ENCODE measurements at regions not wholly inside any gene's neighbourhood (a gene's known extent, or its start where the extent isn't known, plus 50 kb on each side); places are given as distances from the start of the nearest gene placed in this dataset.
A peak's percentile ranks its signal among the peaks of the same experiment; 100 is the strongest.
"Not testable (repeated sequence)": the region's sequence is repeated elsewhere in the genome, so short reads cannot be mapped to it uniquely, and the experiment has no call there.

GRCh38 chr2:129828792-129829191 lies 150.7 kb upstream of the RAB6C start:
- no peak for DNase-seq

DNA sequence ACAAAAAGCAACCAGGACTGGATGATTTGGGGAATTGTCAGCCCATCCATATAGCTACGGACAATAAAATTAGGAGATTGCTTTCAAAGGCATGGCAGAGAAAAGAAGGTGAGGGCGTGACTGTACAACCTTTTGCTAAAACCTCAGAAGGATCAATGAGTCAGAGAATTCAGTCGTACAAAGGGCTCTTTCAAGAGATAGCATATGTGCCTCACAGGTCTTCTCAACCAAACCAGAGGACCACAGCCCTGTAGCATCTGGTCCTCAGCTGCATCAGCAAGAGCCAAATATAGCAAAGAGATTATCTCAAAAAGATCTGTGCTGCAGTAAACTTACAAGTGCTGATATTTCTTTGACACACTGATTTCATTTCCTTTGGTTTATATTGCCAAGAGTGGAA lies 149.9 kb upstream of the RAB6C start:
- no peak for DNase-seq

GRCh38 chr2:129831018-129831417 lies 148.4 kb upstream of the RAB6C start:
- DNase-seq = no peak

- DNase-seq = not testable (repeated sequence)
These were observed 146.0 kb upstream of the RAB6C start for GRCh38 chr2:129833465-129833864.

GRCh38 chr2:129847043-129847442 lies 132.4 kb upstream of the RAB6C start:
- DNase-seq = no peak

GRCh38 chr2:129849559-129850160 lies 129.8 kb upstream of the RAB6C start:
- DNase-seq = no peak

DNA sequence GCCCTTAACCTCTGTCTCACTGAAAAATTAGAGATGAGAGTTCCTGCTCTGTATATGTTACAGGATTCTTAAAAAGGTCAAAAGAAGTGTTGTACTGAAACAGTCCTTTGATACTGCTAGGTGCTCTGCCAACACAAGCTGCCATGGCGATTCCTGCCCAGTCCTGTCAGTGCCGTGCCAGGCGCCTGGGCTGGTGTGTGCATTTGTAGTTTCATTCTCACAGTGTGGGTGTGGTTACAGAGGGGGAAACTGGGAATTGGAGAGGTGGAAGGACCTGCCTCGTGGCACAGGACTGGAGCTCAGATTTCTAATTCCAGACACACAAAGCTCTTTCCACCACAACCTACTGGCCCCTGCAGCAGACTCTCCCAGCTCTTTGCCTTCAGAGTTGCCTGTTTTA lies 122.3 kb upstream of the RAB6C start:
- DNase-seq = no peak

DNA sequence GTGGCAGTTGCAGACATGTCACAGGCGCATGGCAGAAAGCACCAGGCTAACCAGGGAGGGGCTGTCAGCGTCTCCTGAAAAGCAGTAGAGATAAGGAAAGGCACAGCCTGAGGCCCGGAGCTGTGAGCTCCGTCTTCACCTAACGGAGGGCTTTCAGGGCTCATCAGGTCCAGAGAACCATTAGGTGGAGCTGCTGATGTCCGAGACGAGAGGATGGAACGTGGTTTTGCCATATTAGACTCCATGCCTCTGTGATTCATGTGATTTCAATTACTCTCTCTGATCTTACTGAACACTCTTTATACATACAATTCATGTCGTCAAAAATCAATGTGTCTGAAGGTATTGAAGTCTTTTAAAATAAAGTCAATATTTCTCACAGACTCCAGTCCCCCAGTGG lies 120.3 kb upstream of the RAB6C start:
- no peak for DNase-seq

DNA sequence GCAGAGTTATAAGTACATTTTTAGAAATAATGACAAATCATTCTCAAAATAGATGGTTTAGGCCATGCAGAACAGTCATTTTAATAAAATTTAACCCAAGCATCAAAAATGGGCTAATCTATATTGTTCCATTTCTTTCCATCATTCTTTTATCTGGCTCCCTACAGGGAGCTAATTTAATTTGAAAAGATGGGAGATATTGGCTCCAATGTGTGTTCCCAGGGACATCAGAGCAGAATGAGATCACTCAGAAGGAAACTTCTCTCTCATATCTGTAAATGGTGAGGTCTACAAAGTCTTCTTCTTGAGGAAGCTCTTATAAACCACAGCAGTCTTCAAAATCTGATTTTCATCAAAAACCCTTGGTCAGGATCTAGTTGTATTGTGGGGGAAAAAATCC lies 119.4 kb upstream of the RAB6C start:
- DNase-seq = no peak

DNA sequence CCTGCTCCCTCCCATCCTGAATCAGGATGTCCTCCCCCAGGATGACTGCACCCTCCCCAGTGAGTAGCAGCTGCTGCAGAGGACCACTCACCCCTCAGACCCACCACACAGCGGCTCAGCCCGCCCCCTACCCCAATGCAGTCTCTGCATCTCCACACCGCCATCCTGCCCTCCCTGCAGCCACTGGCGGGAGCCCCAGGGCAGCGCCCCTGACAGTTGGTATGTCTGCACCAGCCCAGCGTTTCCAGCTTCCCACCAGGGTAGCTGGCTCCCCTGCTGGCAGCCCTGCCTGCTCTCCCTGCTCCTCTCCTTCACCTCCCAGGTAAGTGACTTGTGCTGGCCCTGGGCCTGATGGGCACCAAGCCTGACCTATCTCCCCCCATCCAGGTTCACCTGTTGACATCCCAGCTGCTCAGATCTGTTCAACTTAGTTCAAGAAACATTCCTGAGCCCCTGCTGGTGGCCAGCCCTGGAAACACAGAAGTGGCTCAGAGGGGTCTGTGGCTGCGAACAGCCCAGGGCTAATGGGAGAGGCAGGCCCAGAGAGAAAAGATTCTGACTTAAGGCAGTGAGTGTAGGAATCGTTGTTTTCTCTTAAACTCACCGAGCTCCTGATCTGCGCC lies 117.7 kb upstream of the RAB6C start:
- DNase-seq = no peak

DNA sequence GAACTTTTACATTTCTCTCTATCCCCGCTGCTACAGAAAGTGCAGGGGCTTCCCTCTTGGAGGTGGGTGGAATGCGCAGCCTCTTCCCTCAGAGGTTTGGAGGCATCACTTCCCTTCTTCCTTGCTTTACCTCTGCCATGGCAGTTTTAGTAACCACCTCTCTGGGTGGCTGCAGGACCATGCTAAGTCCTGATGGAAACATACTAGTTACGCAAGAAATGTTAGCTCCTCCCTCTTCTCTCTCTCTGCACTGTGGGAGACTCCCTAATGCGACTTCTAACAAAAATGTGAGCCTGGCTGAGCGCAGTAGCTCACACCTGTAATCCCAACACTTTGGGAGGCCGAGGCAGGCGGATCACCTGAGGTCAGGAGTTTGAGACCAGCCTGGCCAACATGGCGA lies 116.8 kb upstream of the RAB6C start:
- no peak for DNase-seq

DNA sequence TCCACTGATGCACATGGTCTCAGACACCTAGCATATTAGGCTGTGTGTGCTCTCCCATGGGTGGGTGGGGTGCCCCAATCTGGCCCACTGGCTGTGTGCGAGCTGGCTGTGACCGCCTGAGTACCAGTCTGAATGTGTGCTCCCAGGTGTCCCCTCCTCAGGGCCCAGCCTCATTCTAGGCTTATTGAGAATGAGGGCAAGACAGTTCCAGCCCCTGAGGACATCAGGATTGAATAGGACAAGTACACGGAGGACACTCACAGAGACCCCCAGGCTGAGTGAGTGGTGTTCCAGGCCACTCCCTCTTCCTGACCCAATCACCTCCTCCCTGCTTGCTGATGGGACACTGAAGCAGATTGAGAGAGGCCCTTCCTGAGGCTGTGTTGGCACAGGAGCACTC lies 116.1 kb upstream of the RAB6C start:
- DNase-seq = no peak

- no peak for DNase-seq
These were observed 114.7 kb upstream of the RAB6C start for GRCh38 chr2:129864719-129865118.

- DNase-seq = no peak
These were observed 113.5 kb upstream of the RAB6C start for GRCh38 chr2:129865976-129866375.

- DNase-seq = no peak
These were observed 113.1 kb upstream of the RAB6C start for GRCh38 chr2:129866391-129866790.

DNA sequence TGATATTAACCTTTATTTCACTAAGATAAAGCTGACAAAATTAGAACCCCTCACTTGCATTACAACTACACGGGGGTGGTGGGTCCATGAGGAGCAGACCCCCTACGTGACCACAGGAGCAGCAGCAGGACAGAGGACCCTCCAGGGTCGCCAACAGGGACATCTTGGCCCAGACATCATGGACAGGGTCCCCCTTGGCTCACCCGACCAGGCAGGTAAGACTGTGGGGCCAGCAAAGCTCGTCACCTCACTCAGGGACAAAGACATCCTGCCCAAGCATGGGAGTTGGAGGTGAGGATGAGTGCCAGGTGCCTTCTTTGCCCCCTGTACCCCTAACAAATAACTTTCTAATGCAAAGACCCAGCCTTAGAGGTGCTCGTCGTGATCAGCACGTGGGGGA lies 111.3 kb upstream of the RAB6C start:
- no peak for DNase-seq

GRCh38 chr2:129870685-129871241 lies 108.7 kb upstream of the RAB6C start:
- no peak for DNase-seq

- DNase-seq = no peak
These were observed 107.0 kb upstream of the RAB6C start for GRCh38 chr2:129872446-129872845.

- DNase-seq = no peak
These were observed 102.9 kb upstream of the RAB6C start for GRCh38 chr2:129876541-129876940.

GRCh38 chr2:129877289-129877741 lies 102.2 kb upstream of the RAB6C start:
- DNase-seq = peak; percentile 77

DNA sequence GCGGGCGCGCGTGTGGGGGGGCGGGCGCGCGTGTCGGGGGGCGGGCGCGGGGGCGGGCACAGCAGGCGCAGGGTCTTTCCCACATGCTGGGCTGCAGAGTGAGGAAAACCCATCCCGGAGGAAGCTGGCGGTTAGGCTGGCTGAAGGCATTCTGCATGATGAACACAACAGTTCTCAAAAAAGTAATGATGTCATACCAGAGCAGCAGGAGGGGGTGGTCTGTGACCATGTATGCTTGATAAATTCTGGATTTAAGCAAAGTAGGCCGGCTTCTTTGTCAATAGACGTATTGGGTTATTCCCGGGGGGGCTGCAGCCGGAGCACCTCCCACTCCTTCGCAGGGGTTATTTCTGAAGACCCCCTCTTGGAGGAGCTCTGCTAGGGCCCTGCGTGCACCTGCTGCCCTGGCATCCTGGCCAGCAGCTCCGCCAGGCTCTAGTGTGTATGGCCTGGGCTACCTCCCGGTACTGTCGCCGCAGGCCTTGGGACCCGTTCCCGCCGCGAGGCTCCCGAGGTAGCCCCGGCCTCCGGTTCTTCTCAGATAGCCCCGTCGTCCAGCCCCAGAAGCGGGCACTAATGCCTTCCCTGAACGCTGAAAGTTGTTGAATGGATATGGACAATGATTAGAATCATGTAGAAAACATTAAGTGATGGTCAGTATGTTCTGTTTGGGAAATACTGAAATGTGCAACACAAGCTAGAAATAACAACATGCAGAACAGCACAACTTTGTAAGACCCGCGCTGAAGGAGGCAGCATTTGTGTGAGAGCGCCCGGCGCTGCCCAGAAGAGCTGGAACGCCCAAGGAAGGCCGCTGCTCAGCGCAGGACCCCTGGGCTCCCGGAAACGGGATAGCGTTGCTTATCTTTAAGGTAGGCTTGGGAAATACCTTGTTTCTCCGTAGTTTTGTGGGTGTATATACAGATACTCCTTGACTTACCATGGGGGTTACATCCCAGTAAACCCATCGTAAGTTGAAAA lies 101.4 kb upstream of the RAB6C start:
- no peak for DNase-seq

DNA sequence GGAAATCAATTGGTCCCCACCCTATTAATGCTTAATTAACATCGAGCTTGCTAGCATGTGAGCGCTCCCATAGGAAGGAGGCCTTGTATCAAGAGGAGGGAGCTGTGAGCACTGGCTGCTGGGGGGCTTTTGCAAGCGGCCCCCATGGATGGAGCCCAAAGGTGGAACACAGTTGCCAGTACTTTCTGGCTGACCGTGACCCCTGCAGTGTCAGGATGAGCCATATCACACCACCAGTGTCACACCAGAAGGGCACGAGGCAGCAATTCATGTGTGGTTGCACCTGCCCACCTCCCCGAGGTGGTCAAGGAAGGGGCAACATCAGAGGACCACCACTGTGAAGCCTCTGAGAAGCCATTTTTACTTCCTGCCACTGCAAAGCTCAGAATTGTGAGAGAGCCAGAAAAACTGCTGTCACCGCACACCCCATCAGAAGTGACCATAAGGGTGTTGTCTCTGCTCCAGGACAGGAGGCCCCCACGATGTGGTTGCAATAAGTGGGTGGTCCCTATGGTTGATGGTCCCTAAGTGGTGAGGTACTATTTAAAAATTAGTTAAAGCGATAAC lies 99.8 kb upstream of the RAB6C start:
- no peak for DNase-seq

DNA sequence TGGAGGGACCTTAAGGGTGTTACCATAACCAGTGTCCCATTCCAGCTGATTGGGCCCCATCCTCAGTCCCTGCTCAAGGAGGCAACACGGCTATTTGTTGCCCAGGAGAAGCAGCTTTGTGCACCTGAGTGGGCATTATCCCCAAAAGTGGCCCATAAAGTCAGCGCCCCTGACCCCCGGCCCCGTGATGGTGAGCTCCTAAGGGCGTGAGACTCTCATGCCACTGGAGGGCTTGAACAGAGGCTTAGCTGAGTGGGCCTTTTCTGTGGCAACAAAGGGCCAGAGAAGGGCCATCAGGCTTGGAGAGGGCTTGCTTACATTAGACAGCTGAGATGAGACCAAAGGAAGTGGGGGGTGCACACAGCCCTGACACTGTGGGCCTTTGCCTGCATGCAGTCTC lies 99.2 kb upstream of the RAB6C start:
- DNase-seq = no peak
